ENCODE measurements at regions not wholly inside any gene's neighbourhood (a gene's known extent, or its start where the extent isn't known, plus 50 kb on each side); places are given as distances from the start of the nearest gene placed in this dataset.

DNA sequence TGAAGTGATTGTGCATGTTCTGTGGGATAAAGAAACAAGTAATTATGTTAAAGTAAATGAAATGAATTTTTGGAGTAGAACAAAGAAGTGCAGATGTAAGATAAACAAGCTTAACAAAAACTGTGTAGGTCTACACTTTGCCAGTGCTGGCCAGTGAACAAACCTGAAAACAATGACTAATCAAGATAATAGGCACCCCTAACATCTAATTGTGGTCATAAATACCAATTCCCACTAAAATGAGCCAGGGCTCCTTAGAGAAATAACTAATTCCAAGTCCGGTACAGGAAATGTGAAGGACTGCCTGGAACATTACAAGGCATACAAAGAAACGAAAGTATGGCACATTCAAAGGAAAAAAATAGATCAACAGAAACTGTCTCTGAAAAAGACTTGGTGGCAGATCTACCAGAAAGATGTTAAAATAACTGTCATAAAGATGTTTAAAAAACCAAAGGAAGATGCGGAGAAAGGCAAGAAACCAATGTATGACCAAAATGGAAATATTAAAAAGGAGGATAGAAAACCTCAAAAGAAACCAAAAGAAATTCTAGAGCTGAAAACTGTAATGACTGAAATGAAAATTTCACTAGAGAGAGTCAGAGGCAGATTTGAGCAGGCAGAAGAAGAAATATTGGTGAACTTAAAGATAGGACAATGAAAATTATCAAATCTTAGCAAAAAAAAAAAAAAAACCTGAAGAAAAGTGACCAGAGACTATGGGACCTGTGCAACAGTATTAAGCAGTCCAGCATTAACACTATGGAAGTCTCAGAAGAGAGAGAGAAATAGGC is 94.7 kb upstream of the SLC66A3 start:
- TF ChIP-seq, protein P1, sequence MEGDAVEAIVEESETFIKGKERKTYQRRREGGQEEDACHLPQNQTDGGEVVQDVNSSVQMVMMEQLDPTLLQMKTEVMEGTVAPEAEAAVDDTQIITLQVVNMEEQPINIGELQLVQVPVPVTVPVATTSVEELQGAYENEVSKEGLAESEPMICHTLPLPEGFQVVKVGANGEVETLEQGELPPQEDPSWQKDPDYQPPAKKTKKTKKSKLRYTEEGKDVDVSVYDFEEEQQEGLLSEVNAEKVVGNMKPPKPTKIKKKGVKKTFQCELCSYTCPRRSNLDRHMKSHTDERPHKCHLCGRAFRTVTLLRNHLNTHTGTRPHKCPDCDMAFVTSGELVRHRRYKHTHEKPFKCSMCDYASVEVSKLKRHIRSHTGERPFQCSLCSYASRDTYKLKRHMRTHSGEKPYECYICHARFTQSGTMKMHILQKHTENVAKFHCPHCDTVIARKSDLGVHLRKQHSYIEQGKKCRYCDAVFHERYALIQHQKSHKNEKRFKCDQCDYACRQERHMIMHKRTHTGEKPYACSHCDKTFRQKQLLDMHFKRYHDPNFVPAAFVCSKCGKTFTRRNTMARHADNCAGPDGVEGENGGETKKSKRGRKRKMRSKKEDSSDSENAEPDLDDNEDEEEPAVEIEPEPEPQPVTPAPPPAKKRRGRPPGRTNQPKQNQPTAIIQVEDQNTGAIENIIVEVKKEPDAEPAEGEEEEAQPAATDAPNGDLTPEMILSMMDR (conservative IDR thresholded peaks at IDR 0.05; ENCODE audit: low read depth, low read length) = no peak
- no peak for TF ChIP-seq EZH2 (IDR thresholded peaks at IDR 0.05; ENCODE audit: borderline replicate concordance, low read depth, low read length, poor library complexity, severe bottlenecking)
